Chondrocyte (in vitro differentiated cells): ENCODE measurements at regions not wholly inside any gene's neighbourhood (a gene's known extent, or its start where the extent isn't known, plus 50 kb on each side); places are given as distances from the start of the nearest gene placed in this dataset.

Experiments used
- DNase-seq: peaks from one replicate; pipeline ENCODE4 v3.0.0; 2021; ENCODE audit warnings: mixed read lengths, low spot score
- H3K27ac Mint-ChIP-seq: one replicate; pipeline ENCODE4 v1.8.0; 2021; ENCODE audit warnings: mild to moderate bottlenecking, moderate library complexity, mixed read lengths; ENCODE audit not compliant: unreplicated experiment
- H3K27me3 Mint-ChIP-seq: 2 replicates; pipeline ENCODE4 v1.8.0; 2021; ENCODE audit warnings: low read depth, mixed read lengths
- H3K36me3 Mint-ChIP-seq: 2 replicates; pipeline ENCODE4 v1.8.0; 2021; ENCODE audit warnings: low read depth, mixed read lengths
- H3K4me1 Mint-ChIP-seq: 2 replicates; pipeline ENCODE4 v1.8.0; 2021; ENCODE audit warnings: low read depth, mild to moderate bottlenecking, mixed read lengths
- H3K4me3 Mint-ChIP-seq: one replicate; pipeline ENCODE4 v1.8.0; 2021; ENCODE audit warnings: mild to moderate bottlenecking, moderate library complexity, mixed read lengths; ENCODE audit not compliant: unreplicated experiment
- H3K9me3 Mint-ChIP-seq: 2 replicates; pipeline ENCODE4 v1.8.0; 2021; ENCODE audit warnings: low read depth, mixed read lengths
- CTCF ChIP-seq: fragments of 200-600 bp; sonication (generic); IDR thresholded peaks from 2 replicates; pipeline ENCODE4 v1.5.0; 2021; ENCODE audit warnings: antibody characterized with exemption, mild to moderate bottlenecking, moderate library complexity

GRCh38 chr17:77266891-77267341 lies 126.1 kb downstream of the SEC14L1 start:
- Mint-ChIP-seq H3K4me1 (no peaks in the 10 kb centered on the region), H3K9me3 (no peaks in the 10 kb centered on the region), H3K36me3 (no peaks in the 10 kb centered on the region), H3K4me3 (no peak overlapping the region), H3K27ac (no peak overlapping the region), H3K27me3 (no peaks in the 10 kb centered on the region)
- no peak for DNase-seq
- TF ChIP-seq CTCF: peak; percentile 39

DNA sequence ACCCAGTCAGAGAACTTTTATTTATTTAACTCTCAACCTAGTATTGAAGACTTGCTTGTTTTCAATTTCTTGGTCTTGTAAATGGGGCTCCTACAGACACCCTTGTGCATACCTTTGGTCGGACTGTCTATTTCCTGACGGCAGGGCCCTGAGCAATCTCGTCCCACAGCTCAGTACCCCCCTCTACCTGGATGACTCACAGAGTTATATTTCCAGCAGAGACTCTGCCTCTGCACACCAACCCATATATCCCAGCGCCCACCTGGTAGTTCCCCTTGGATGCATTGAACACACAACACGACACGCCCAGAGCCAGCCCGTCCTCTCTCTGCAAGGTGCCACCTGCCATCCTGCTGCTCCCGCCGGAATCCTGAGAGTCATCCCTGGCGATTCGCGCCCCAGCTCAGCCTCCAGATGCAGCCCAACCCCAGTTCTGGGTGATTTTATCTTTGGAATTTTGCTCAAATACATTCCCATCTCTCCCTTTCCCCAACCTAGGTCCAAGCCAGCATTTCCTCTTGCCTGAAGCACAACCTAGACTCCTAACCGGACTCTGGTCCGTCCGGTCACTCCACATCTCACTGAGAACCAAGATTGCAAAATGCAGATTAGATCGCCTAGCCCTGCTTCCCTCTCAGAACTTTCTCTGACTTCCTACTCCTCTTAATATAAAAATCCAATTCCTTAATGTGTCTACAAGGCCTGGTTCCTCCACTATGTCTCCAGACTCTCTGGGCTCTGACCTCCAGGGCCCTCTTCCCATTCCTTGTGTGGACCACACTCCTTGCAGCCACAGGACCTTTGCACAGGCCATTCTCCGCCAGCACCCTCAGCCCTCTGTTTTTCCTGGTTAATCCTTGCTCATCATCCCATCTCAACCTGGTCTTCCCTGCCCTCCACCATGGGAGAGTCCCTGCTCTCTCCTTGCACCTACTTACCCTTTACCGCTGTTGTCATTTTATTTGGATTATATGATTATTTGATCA lies 129.2 kb downstream of the SEC14L1 start:
- no peaks in the 10 kb centered on the region for H3K9me3 Mint-ChIP-seq
- TF ChIP-seq CTCF: no peak
- H3K27ac Mint-ChIP-seq: no peak overlapping the region
- H3K4me3 Mint-ChIP-seq: no peak overlapping the region
- H3K27me3 Mint-ChIP-seq: no peaks in the 10 kb centered on the region
- DNase-seq: no peak
- H3K36me3 Mint-ChIP-seq: no peaks in the 10 kb centered on the region
- no peaks in the 10 kb centered on the region for H3K4me1 Mint-ChIP-seq

DNA sequence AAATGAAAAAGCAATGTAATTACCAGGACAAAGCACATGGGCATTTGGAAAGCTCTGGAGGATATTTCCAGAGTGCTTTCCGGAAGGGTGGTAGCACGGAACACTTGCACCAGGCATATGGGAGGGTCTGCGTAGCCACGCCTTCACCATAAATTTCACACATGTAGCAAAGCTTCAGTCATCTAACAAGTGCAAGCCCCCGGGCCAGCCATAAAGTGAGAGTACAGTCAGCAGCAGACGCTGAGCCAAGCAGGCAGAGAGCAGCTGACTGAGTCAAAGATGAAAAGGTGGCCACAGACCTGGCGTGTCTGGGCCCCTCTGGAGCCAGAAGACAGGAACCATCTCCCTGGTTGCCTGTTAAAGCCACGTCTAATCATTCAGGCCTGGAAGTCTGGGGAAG lies 130.6 kb downstream of the SEC14L1 start:
- H3K27me3 Mint-ChIP-seq: no peaks in the 10 kb centered on the region
- H3K27ac Mint-ChIP-seq: no peak overlapping the region
- no peaks in the 10 kb centered on the region for H3K36me3 Mint-ChIP-seq
- DNase-seq: no peak
- no peak for TF ChIP-seq CTCF
- H3K4me1 Mint-ChIP-seq: no peaks in the 10 kb centered on the region
- H3K4me3 Mint-ChIP-seq: no peak overlapping the region
- H3K9me3 Mint-ChIP-seq: no peaks in the 10 kb centered on the region

DNA sequence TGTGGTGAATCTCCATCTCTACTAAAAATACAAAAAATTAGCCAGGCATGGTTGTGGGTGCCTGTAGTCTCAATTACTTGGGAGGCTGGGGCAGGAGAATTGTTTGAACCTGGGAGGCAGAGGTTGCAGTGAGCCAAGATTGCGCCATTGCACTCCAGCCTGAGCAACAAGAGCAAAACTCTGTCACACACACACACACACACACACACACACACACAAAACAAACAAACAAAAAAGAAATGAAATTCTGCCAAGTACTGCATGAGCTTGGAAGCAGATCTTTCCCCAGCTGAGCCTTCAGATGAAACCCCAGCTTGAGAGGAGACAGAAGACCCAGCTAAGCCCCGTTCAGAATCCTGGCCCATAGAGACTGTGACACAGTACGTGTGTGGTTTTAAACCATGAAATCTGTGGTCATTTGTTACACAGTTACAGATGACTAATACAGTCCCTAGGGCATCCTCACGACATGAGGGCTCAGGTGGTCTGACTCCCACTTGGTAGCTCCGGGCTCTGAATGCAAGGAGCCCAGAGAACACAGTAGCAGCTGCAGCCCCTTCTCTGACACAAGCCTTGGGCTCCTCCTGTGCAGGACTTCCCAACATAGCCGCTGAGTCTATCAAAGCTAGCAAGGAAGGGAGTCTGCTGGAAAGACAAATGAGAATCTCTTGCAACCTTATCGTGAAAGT lies 132.8 kb downstream of the SEC14L1 start:
- no peak overlapping the region for H3K27ac Mint-ChIP-seq
- H3K4me3 Mint-ChIP-seq: no peak overlapping the region
- H3K4me1 Mint-ChIP-seq: no peaks in the 10 kb centered on the region
- no peak for TF ChIP-seq CTCF
- DNase-seq: no peak
- no peaks in the 10 kb centered on the region for H3K36me3 Mint-ChIP-seq
- H3K9me3 Mint-ChIP-seq: no peaks in the 10 kb centered on the region
- H3K27me3 Mint-ChIP-seq: peaks cover 3% of the 10 kb centered on the region

DNA sequence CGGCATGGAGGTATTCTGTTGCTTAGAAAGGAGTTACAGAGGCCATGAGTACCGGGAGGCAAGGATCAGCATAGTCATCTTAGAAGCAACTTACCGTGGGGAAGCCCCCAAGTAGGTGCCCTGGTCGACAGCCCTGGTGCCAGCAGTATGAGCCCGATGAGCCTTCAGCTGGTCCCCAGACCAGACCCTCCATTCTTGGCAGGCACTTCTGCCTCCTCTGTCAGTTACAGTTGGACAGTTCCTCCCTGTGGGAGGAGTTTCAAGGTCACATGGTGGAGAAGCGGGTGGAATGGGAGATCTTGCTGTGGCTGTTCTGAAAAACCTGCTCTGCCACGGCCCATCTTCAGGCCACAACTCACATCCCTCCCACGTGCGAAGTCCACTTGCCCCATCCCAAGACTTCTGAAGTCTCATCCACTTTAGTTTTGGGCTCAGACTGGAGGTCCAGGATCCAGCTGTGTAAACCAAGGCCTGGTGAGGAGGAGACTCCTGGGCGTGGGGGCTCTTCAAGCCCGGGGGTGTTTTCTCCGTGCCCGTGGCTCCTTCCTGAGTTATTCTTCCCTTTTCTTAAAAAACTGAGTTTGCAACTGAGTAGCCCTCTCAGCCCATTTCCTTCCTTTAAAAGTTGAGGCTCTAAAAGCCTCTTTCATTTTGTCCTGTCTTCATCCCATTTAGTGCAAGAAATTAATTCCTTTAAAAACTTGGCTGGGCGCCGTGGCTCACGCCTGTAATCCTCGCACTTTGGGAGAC lies 133.5 kb downstream of the SEC14L1 start:
- peaks cover 3% of the 10 kb centered on the region for H3K27me3 Mint-ChIP-seq
- H3K4me1 Mint-ChIP-seq: no peaks in the 10 kb centered on the region
- H3K36me3 Mint-ChIP-seq: no peaks in the 10 kb centered on the region
- H3K27ac Mint-ChIP-seq: no peak overlapping the region
- no peak overlapping the region for H3K4me3 Mint-ChIP-seq
- no peaks in the 10 kb centered on the region for H3K9me3 Mint-ChIP-seq
- TF ChIP-seq CTCF: no peak
- no peak for DNase-seq
